ENCODE measurements at regions not wholly inside any gene's neighbourhood (a gene's known extent, or its start where the extent isn't known, plus 50 kb on each side); places are given as distances from the start of the nearest gene placed in this dataset.

GRCh38 chr12:118790578-118790977 lies 190.8 kb upstream of the SRRM4 start:
- Histone ChIP-seq H3K4me3 (ENCODE audit: low read depth, low read length) (no peak overlapping the region), H3K27ac (ENCODE audit: low read depth, low read length) (no peak overlapping the region), H3K9me3 (ENCODE audit: control insufficient read depth, insufficient read depth, low read length) (peaks cover 4% of the 10 kb centered on the region; the same call in 1 of the 2 replicates), H3K27me3 (ENCODE audit: control insufficient read depth, insufficient read depth, low read length) (no peaks in the 10 kb centered on the region)
- POLR2A ChIA-PET, result no interaction called here
- no peak for TF ChIP-seq CTCF (IDR thresholded peaks at IDR 0.05; ENCODE audit: low read depth, low read length)
- no peak for DNase-seq (ENCODE audit: low read depth, low spot score)
- CTCF ChIA-PET, result no interaction called here

- ChIA-PET POLR2A (no interaction called here), CTCF (no interaction called here)
- Histone ChIP-seq H3K4me3 (ENCODE audit: low read depth, low read length) (no peak overlapping the region), H3K27me3 (ENCODE audit: control insufficient read depth, insufficient read depth, low read length) (no peaks in the 10 kb centered on the region), H3K27ac (ENCODE audit: low read depth, low read length) (no peak overlapping the region), H3K9me3 (ENCODE audit: control insufficient read depth, insufficient read depth, low read length) (peaks cover 9% of the 10 kb centered on the region; the same call in 1 of the 2 replicates)
- DNase-seq (ENCODE audit: low read depth, low spot score), result no peak
- TF ChIP-seq CTCF (IDR thresholded peaks at IDR 0.05; ENCODE audit: low read depth, low read length), result no peak
These were observed 167.5 kb upstream of the SRRM4 start for GRCh38 chr12:118813778-118814357.

GRCh38 chr12:118816296-118816695 lies 165.0 kb upstream of the SRRM4 start:
- ChIA-PET POLR2A (no interaction called here), CTCF (no interaction called here)

GRCh38 chr12:118821386-118821925 lies 159.9 kb upstream of the SRRM4 start:
- TF ChIP-seq CTCF (IDR thresholded peaks at IDR 0.05; ENCODE audit: low read depth, low read length), result no peak
- CTCF ChIA-PET, result no interaction called here
- Histone ChIP-seq H3K27me3 (ENCODE audit: control insufficient read depth, insufficient read depth, low read length) (no peaks in the 10 kb centered on the region), H3K4me3 (ENCODE audit: low read depth, low read length) (no peak overlapping the region), H3K27ac (ENCODE audit: low read depth, low read length) (no peak overlapping the region), H3K9me3 (ENCODE audit: control insufficient read depth, insufficient read depth, low read length) (peaks cover 29% of the 10 kb centered on the region)
- POLR2A ChIA-PET, result no interaction called here
- no peak for DNase-seq (ENCODE audit: low read depth, low spot score)

More at GRCh38 chr12:118816296-118816695, 165.0 kb upstream of the SRRM4 start:
- no peaks in the 10 kb centered on the region for H3K27me3 ChIP-seq (ENCODE audit: control insufficient read depth, insufficient read depth, low read length)
- H3K4me3 ChIP-seq (ENCODE audit: low read depth, low read length), result no peak overlapping the region
- H3K27ac ChIP-seq (ENCODE audit: low read depth, low read length), result no peak overlapping the region
- peaks cover 12% of the 10 kb centered on the region for H3K9me3 ChIP-seq (ENCODE audit: control insufficient read depth, insufficient read depth, low read length)
- TF ChIP-seq CTCF (IDR thresholded peaks at IDR 0.05; ENCODE audit: low read depth, low read length), result no peak
- no peak for DNase-seq (ENCODE audit: low read depth, low spot score)

GRCh38 chr12:118822512-118822911 lies 158.8 kb upstream of the SRRM4 start:
- Histone ChIP-seq H3K27me3 (ENCODE audit: control insufficient read depth, insufficient read depth, low read length) (no peaks in the 10 kb centered on the region), H3K27ac (ENCODE audit: low read depth, low read length) (no peak overlapping the region), H3K9me3 (ENCODE audit: control insufficient read depth, insufficient read depth, low read length) (peaks cover 23% of the 10 kb centered on the region), H3K4me3 (ENCODE audit: low read depth, low read length) (no peak overlapping the region)
- no peak for TF ChIP-seq CTCF (IDR thresholded peaks at IDR 0.05; ENCODE audit: low read depth, low read length)
- ChIA-PET POLR2A (no interaction called here), CTCF (no interaction called here)
- no peak for DNase-seq (ENCODE audit: low read depth, low spot score)
